ENCODE measurements at regions not wholly inside any gene's neighbourhood (a gene's known extent, or its start where the extent isn't known, plus 50 kb on each side); places are given as distances from the start of the nearest gene placed in this dataset.

- no peak for TF ChIP-seq CTCF (IDR thresholded peaks at IDR 0.05)
- no peak for TF ChIP-seq POLR2A (IDR thresholded peaks at IDR 0.05)
Observed at GRCh38 chr16:59593194-59593661, 859.1 kb upstream of the GOT2 start.

All from uterus (tissue), 2 donors.